DOHH2 (cell line): ENCODE measurements at regions not wholly inside any gene's neighbourhood (a gene's known extent, or its start where the extent isn't known, plus 50 kb on each side); places are given as distances from the start of the nearest gene placed in this dataset.
"Not testable (repeated sequence)": the region's sequence is repeated elsewhere in the genome, so short reads cannot be mapped to it uniquely, and the experiment has no call there.

Experiments
- H3F3A ChIP-seq: fragments of 200-600 bp; sonication (generic), shearing (Covaris generic); 2 replicates; pipeline ENCODE4 v1.6.0; 2016; ENCODE audit warnings: antibody characterized with exemption, mild to moderate bottlenecking; ENCODE audit not compliant: control insufficient read depth, insufficient read depth
- H3K27ac ChIP-seq: fragments of 200-600 bp; sonication (generic); 2 replicates; pipeline ENCODE4 v1.5.1; 2014; ENCODE audit warnings: low read depth, mild to moderate bottlenecking, low read length, moderate library complexity
- H3K27me3 ChIP-seq: fragments of 200-600 bp; sonication (generic); 2 replicates; pipeline ENCODE4 v1.6.1; 2014; ENCODE audit warnings: mild to moderate bottlenecking, low read length, mixed read lengths; ENCODE audit not compliant: control insufficient read depth
- H3K36me3 ChIP-seq: fragments of 200-600 bp; sonication (generic); 2 replicates; pipeline ENCODE4 v1.6.1; 2014; ENCODE audit warnings: mild to moderate bottlenecking, low read length, moderate library complexity, mixed read lengths; ENCODE audit not compliant: control insufficient read depth
- H3K4me1 ChIP-seq: fragments of 200-600 bp; sonication (generic); 2 replicates; pipeline ENCODE4 v1.6.1; 2014; ENCODE audit warnings: mild to moderate bottlenecking, low read length, mixed read lengths; ENCODE audit not compliant: control insufficient read depth
- H3K4me2 ChIP-seq: fragments of 200-600 bp; sonication (generic); 2 replicates; pipeline ENCODE4 v1.6.0; 2014; ENCODE audit warnings: mild to moderate bottlenecking, low read length, moderate library complexity
- H3K4me3 ChIP-seq: fragments of 200-600 bp; sonication (generic); 2 replicates; pipeline ENCODE4 v1.5.1; 2014; ENCODE audit warnings: mild to moderate bottlenecking, low read length, mixed read lengths
- H3K79me2 ChIP-seq: fragments of 200-600 bp; sonication (generic); 2 replicates; pipeline ENCODE4 v1.6.1; 2014; ENCODE audit warnings: mild to moderate bottlenecking, low read length, mixed read lengths; ENCODE audit not compliant: control insufficient read depth
- H3K9me2 ChIP-seq: fragments of 200-600 bp; sonication (generic); replicated peaks from 2 replicates; pipeline ENCODE4 v1.6.1; 2014; ENCODE audit warnings: mild to moderate bottlenecking, low read length, mixed read lengths; ENCODE audit not compliant: control insufficient read depth
- H3K9me3 ChIP-seq: fragments of 200-600 bp; sonication (generic); 2 replicates; pipeline ENCODE4 v1.6.1; 2014; ENCODE audit warnings: antibody characterized with exemption, low read length, mixed read lengths; ENCODE audit not compliant: control insufficient read depth, insufficient read depth
- H4K20me1 ChIP-seq: fragments of 200-600 bp; sonication (generic); 2 replicates; pipeline ENCODE4 v1.6.0; 2014; ENCODE audit warnings: low read depth, mild to moderate bottlenecking, antibody characterized with exemption, low read length, moderate library complexity; ENCODE audit not compliant: control insufficient read depth, insufficient read depth
- EZH2phosphoT487 ChIP-seq: fragments of 200-600 bp; sonication (generic); IDR thresholded peaks from 2 replicates; pipeline ENCODE4 v1.6.1; 2017; ENCODE audit warnings: borderline replicate concordance, mild to moderate bottlenecking, antibody characterized with exemption, low read length, moderate library complexity, mixed read lengths
- TF ChIP-seq, protein P1 (sequence below): fragments of 200-600 bp; sonication (generic); IDR thresholded peaks from one replicate; pipeline ENCODE4 v1.5.1; 2014; ENCODE audit warnings: antibody characterized with exemption, mild to moderate bottlenecking, low read depth, low read length; ENCODE audit not compliant: poor library complexity, severe bottlenecking

DNA sequence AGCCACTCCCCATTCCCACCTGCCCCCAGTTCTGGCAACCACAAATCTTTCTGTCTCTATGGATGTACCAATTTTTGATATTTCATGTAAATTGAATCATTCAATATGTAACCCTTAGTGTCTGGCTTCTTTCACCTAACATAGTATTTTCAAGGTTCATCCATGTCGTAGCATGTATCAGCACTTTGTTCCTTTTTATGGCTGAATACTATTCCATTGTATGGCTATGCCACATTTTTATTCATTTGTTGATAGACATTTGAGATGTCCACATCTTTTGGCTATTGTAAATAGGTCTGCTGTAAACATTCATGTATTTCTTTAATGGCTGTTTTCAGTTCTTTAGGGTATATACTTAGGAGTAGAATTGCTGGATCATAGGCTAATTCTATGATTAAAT is 270.5 kb downstream of the FGFR2 start:
- Histone ChIP-seq H3K79me2 (no peaks in the 10 kb centered on the region), H3K4me1 (no peaks in the 10 kb centered on the region), H3K4me2 (no peak overlapping the region), H3K27me3 (no peaks in the 10 kb centered on the region), H3F3A (no peaks in the 10 kb centered on the region), H3K36me3 (no peaks in the 10 kb centered on the region), H3K27ac (no peak overlapping the region), H4K20me1 (no peaks in the 10 kb centered on the region), H3K4me3 (no peak overlapping the region), H3K9me3 (no peaks in the 10 kb centered on the region), H3K9me2 (no peaks in the 10 kb centered on the region)
- TF ChIP-seq EZH2phosphoT487, result no peak
- TF ChIP-seq, protein P1, sequence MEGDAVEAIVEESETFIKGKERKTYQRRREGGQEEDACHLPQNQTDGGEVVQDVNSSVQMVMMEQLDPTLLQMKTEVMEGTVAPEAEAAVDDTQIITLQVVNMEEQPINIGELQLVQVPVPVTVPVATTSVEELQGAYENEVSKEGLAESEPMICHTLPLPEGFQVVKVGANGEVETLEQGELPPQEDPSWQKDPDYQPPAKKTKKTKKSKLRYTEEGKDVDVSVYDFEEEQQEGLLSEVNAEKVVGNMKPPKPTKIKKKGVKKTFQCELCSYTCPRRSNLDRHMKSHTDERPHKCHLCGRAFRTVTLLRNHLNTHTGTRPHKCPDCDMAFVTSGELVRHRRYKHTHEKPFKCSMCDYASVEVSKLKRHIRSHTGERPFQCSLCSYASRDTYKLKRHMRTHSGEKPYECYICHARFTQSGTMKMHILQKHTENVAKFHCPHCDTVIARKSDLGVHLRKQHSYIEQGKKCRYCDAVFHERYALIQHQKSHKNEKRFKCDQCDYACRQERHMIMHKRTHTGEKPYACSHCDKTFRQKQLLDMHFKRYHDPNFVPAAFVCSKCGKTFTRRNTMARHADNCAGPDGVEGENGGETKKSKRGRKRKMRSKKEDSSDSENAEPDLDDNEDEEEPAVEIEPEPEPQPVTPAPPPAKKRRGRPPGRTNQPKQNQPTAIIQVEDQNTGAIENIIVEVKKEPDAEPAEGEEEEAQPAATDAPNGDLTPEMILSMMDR, result no peak

DNA sequence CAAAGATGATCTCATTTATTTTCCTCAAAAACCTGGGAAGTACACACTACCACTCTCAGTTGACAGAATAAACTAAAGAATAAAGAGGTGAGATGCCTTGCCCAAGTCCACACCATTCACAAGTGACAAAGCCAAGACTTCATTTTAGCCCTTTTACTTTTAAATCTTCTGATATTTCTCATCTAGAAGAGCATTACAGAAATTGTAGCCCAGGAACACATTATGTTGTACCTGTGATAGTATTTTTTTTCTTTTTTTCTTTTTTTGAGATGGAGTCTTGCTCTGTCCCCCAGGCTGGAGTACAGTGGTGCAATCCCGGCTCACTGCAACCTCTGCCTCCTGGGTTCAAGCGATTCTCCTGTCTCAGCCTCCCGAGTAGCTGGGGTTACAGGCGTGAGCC is 268.6 kb downstream of the FGFR2 start:
- not testable (repeated sequence) for H3K36me3 ChIP-seq, H3K9me3 ChIP-seq, H3F3A ChIP-seq, H3K4me3 ChIP-seq, H3K79me2 ChIP-seq, H4K20me1 ChIP-seq, H3K27ac ChIP-seq, H3K9me2 ChIP-seq, H3K4me1 ChIP-seq, H3K27me3 ChIP-seq, H3K4me2 ChIP-seq

DNA sequence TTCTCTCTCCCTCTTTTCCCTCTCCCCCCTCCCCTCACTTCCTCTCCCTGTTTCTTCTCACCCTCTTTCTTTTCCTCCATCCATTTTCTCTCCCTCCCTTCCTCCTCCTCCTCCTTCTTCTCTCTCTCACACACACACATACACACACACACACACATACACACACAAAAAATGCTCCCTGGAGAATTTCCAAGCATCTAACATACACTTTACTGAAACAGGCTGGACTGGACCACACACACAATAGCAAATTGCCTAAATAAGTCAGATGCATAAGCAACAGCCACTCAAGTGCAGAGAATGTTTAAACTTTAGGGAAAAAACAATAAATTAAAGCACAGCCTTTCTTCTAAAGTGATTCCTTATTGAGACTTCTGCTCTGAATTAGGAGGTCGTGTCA is 267.7 kb downstream of the FGFR2 start:
- H3K4me3 ChIP-seq, result no peak overlapping the region
- H3K9me3 ChIP-seq, result no peaks in the 10 kb centered on the region
- no peaks in the 10 kb centered on the region for H4K20me1 ChIP-seq
- H3K4me2 ChIP-seq, result no peak overlapping the region
- no peaks in the 10 kb centered on the region for H3F3A ChIP-seq
- H3K36me3 ChIP-seq, result no peaks in the 10 kb centered on the region
- no peak for TF ChIP-seq EZH2phosphoT487
- no peak overlapping the region for H3K27ac ChIP-seq
- H3K9me2 ChIP-seq, result no peaks in the 10 kb centered on the region
- no peaks in the 10 kb centered on the region for H3K27me3 ChIP-seq
- H3K4me1 ChIP-seq, result no peaks in the 10 kb centered on the region
- H3K79me2 ChIP-seq, result no peaks in the 10 kb centered on the region

DNA sequence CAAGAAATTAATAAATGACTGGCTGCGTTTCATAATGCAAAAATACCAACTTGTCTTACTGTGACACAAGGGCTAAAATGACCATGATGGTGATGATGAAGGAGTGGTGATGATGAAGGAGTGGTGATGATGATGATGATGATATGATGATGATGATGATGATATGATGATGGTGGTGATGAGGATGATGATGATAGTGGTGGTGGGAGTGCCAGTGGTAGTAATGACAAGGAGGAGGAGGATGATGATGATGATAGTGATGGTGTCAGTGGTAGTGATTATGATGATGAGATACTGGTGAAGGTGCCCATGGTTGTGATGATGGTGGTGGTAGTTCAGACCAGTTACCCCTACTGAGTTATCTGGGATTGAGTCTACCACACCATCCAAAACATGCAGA is 265.9 kb downstream of the FGFR2 start:
- no peaks in the 10 kb centered on the region for H3K27me3 ChIP-seq
- no peaks in the 10 kb centered on the region for H4K20me1 ChIP-seq
- TF ChIP-seq EZH2phosphoT487, result no peak
- TF ChIP-seq, protein P1, result no peak
- no peaks in the 10 kb centered on the region for H3K9me3 ChIP-seq
- H3K27ac ChIP-seq, result no peak overlapping the region
- no peak overlapping the region for H3K4me2 ChIP-seq
- H3K36me3 ChIP-seq, result no peaks in the 10 kb centered on the region
- no peaks in the 10 kb centered on the region for H3K79me2 ChIP-seq
- H3K4me3 ChIP-seq, result no peak overlapping the region
- H3K9me2 ChIP-seq, result no peaks in the 10 kb centered on the region
- no peaks in the 10 kb centered on the region for H3F3A ChIP-seq
- H3K4me1 ChIP-seq, result no peaks in the 10 kb centered on the region
